ENCODE measurements at regions not wholly inside any gene's neighbourhood (a gene's known extent, or its start where the extent isn't known, plus 50 kb on each side); places are given as distances from the start of the nearest gene placed in this dataset.
"Not testable (repeated sequence)": the region's sequence is repeated elsewhere in the genome, so short reads cannot be mapped to it uniquely, and the experiment has no call there.

GRCh38 chr16:73955255-73955654, 341.4 kb upstream of the PSMD7 start:
- Histone ChIP-seq H3K4me1 (ENCODE audit: insufficient read depth, poor library complexity, severe bottlenecking) (no peaks in the 10 kb centered on the region), H3K27ac (ENCODE audit: poor library complexity, severe bottlenecking) (no peak overlapping the region), H3K27me3 (ENCODE audit: insufficient read depth, poor library complexity, severe bottlenecking) (peaks cover 7% of the 10 kb centered on the region), H3K4me3 (ENCODE audit: severe bottlenecking) (no peak overlapping the region), H3K36me3 (ENCODE audit: low read depth) (no peaks in the 10 kb centered on the region), H3K9me3 (ENCODE audit: severe bottlenecking) (no peaks in the 10 kb centered on the region)
- no peak for DNase-seq (ENCODE audit: low spot score)
- TF ChIP-seq CTCF (IDR thresholded peaks at IDR 0.05; ENCODE audit: poor library complexity, severe bottlenecking): no peak
- ATAC-seq (ENCODE audit: low read depth): no peak

GRCh38 chr16:73951481-73951880, 345.1 kb upstream of the PSMD7 start:
- no peak for ATAC-seq (ENCODE audit: low read depth)
- Histone ChIP-seq H3K4me1 (ENCODE audit: insufficient read depth, poor library complexity, severe bottlenecking) (no peaks in the 10 kb centered on the region), H3K9me3 (ENCODE audit: severe bottlenecking) (no peaks in the 10 kb centered on the region), H3K36me3 (ENCODE audit: low read depth) (no peaks in the 10 kb centered on the region), H3K27me3 (ENCODE audit: insufficient read depth, poor library complexity, severe bottlenecking) (peaks cover 7% of the 10 kb centered on the region), H3K4me3 (ENCODE audit: severe bottlenecking) (no peak overlapping the region), H3K27ac (ENCODE audit: poor library complexity, severe bottlenecking) (no peak overlapping the region)
- DNase-seq (ENCODE audit: low spot score): no peak
- no peak for TF ChIP-seq CTCF (IDR thresholded peaks at IDR 0.05; ENCODE audit: poor library complexity, severe bottlenecking)

- H3K4me3 ChIP-seq (ENCODE audit: severe bottlenecking): no peak overlapping the region
- DNase-seq (ENCODE audit: low spot score) (no peak), ATAC-seq (ENCODE audit: low read depth) (peak; percentile 67)
- H3K27me3 ChIP-seq (ENCODE audit: insufficient read depth, poor library complexity, severe bottlenecking): peaks cover 3% of the 10 kb centered on the region
- TF ChIP-seq CTCF (IDR thresholded peaks at IDR 0.05; ENCODE audit: poor library complexity, severe bottlenecking): no peak
- no peaks in the 10 kb centered on the region for H3K36me3 ChIP-seq (ENCODE audit: low read depth)
- H3K4me1 ChIP-seq (ENCODE audit: insufficient read depth, poor library complexity, severe bottlenecking): no peaks in the 10 kb centered on the region
- H3K9me3 ChIP-seq (ENCODE audit: severe bottlenecking): no peaks in the 10 kb centered on the region
- no peak overlapping the region for H3K27ac ChIP-seq (ENCODE audit: poor library complexity, severe bottlenecking)
Measured at GRCh38 chr16:73949574-73950320, 346.9 kb upstream of the PSMD7 start.

- Histone ChIP-seq H3K4me3 (ENCODE audit: severe bottlenecking) (no peak overlapping the region), H3K27me3 (ENCODE audit: insufficient read depth, poor library complexity, severe bottlenecking) (peaks cover 3% of the 10 kb centered on the region), H3K27ac (ENCODE audit: poor library complexity, severe bottlenecking) (no peak overlapping the region), H3K4me1 (ENCODE audit: insufficient read depth, poor library complexity, severe bottlenecking) (no peaks in the 10 kb centered on the region), H3K36me3 (ENCODE audit: low read depth) (no peaks in the 10 kb centered on the region), H3K9me3 (ENCODE audit: severe bottlenecking) (no peaks in the 10 kb centered on the region)
- no peak for TF ChIP-seq CTCF (IDR thresholded peaks at IDR 0.05; ENCODE audit: poor library complexity, severe bottlenecking)
- no peak for DNase-seq (ENCODE audit: low spot score)
- ATAC-seq (ENCODE audit: low read depth): no peak
Measured at GRCh38 chr16:73945631-73946030, 351.0 kb upstream of the PSMD7 start.

GRCh38 chr16:73943184-73943583, 353.4 kb upstream of the PSMD7 start:
- H3K9me3 ChIP-seq (ENCODE audit: severe bottlenecking); H3K4me1 ChIP-seq (ENCODE audit: insufficient read depth, poor library complexity, severe bottlenecking); DNase-seq (ENCODE audit: low spot score); H3K27me3 ChIP-seq (ENCODE audit: insufficient read depth, poor library complexity, severe bottlenecking); H3K27ac ChIP-seq (ENCODE audit: poor library complexity, severe bottlenecking); H3K36me3 ChIP-seq (ENCODE audit: low read depth); ATAC-seq (ENCODE audit: low read depth); H3K4me3 ChIP-seq (ENCODE audit: severe bottlenecking): not testable (repeated sequence)

GRCh38 chr16:73940786-73941185, 355.8 kb upstream of the PSMD7 start:
- not testable (repeated sequence) for H3K4me1 ChIP-seq (ENCODE audit: insufficient read depth, poor library complexity, severe bottlenecking); H3K4me3 ChIP-seq (ENCODE audit: severe bottlenecking); ATAC-seq (ENCODE audit: low read depth); H3K36me3 ChIP-seq (ENCODE audit: low read depth); DNase-seq (ENCODE audit: low spot score); H3K27me3 ChIP-seq (ENCODE audit: insufficient read depth, poor library complexity, severe bottlenecking); H3K27ac ChIP-seq (ENCODE audit: poor library complexity, severe bottlenecking); H3K9me3 ChIP-seq (ENCODE audit: severe bottlenecking)
